ENCODE measurements at regions not wholly inside any gene's neighbourhood (a gene's known extent, or its start where the extent isn't known, plus 50 kb on each side); places are given as distances from the start of the nearest gene placed in this dataset.

GRCh38 chr4:71944956-71945355 lies 86.8 kb upstream of the NPFFR2 start:
- TF ChIP-seq, protein P1, sequence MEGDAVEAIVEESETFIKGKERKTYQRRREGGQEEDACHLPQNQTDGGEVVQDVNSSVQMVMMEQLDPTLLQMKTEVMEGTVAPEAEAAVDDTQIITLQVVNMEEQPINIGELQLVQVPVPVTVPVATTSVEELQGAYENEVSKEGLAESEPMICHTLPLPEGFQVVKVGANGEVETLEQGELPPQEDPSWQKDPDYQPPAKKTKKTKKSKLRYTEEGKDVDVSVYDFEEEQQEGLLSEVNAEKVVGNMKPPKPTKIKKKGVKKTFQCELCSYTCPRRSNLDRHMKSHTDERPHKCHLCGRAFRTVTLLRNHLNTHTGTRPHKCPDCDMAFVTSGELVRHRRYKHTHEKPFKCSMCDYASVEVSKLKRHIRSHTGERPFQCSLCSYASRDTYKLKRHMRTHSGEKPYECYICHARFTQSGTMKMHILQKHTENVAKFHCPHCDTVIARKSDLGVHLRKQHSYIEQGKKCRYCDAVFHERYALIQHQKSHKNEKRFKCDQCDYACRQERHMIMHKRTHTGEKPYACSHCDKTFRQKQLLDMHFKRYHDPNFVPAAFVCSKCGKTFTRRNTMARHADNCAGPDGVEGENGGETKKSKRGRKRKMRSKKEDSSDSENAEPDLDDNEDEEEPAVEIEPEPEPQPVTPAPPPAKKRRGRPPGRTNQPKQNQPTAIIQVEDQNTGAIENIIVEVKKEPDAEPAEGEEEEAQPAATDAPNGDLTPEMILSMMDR (IDR thresholded peaks at IDR 0.05): no peak
- TF ChIP-seq POLR2A (IDR thresholded peaks at IDR 0.05): no peak
